ENCODE measurements at regions not wholly inside any gene's neighbourhood (a gene's known extent, or its start where the extent isn't known, plus 50 kb on each side); places are given as distances from the start of the nearest gene placed in this dataset.

GRCh38 chr10:2858452-2858851 is 208.9 kb upstream of the PFKP start:
- no peak for TF ChIP-seq CTCF (IDR thresholded peaks at IDR 0.05)
- no peak for TF ChIP-seq POLR2A (IDR thresholded peaks at IDR 0.05)

Measured in right lobe of liver (tissue), 4 donors.